RWPE2 (cell line): ENCODE measurements at regions not wholly inside any gene's neighbourhood (a gene's known extent, or its start where the extent isn't known, plus 50 kb on each side); places are given as distances from the start of the nearest gene placed in this dataset.

Source experiments
- ATAC-seq: fragments of 200-7000 bp; cut with Tn5 transposase; 3 replicates; pipeline ENCODE4 v1.9.1; 2021; ENCODE audit warnings: low read depth
- DNase-seq: peaks from one replicate; pipeline ENCODE4 v3.0.0-alpha.2; 2020; ENCODE audit warnings: low spot score
- H3K27ac ChIP-seq: fragments of 450-650 bp; 2 replicates; pipeline ENCODE4 v1.5.1; 2017; ENCODE audit warnings: mild to moderate bottlenecking; ENCODE audit not compliant: poor library complexity, severe bottlenecking
- H3K27me3 ChIP-seq: fragments of 250-450 bp; sonication (Bioruptor Pico); 2 replicates; pipeline ENCODE4 v1.5.1; 2021; ENCODE audit warnings: mild to moderate bottlenecking, moderate library complexity; ENCODE audit not compliant: insufficient read depth, poor library complexity, severe bottlenecking
- H3K36me3 ChIP-seq: fragments of 250-450 bp; sonication (Bioruptor Pico); 2 replicates; pipeline ENCODE4 v1.5.1; 2020; ENCODE audit warnings: low read depth, mild to moderate bottlenecking, moderate library complexity
- H3K4me1 ChIP-seq: fragments of 250-450 bp; sonication (Bioruptor Pico); 2 replicates; pipeline ENCODE4 v1.5.1; 2021; ENCODE audit warnings: mild to moderate bottlenecking, moderate library complexity; ENCODE audit not compliant: insufficient read depth, poor library complexity, severe bottlenecking
- H3K4me3 ChIP-seq: fragments of 250-450 bp; sonication (Bioruptor Pico); 2 replicates; pipeline ENCODE4 v1.5.1; 2021; ENCODE audit warnings: mild to moderate bottlenecking, moderate library complexity; ENCODE audit not compliant: severe bottlenecking
- H3K9me3 ChIP-seq: fragments of 250-450 bp; sonication (Bioruptor Pico); 2 replicates; pipeline ENCODE4 v1.5.1; 2021; ENCODE audit warnings: mild to moderate bottlenecking, moderate library complexity; ENCODE audit not compliant: severe bottlenecking
- CTCF ChIP-seq: fragments of 450-650 bp; IDR thresholded peaks from one replicate; pipeline ENCODE4 v1.5.1; 2017; ENCODE audit warnings: mild to moderate bottlenecking, moderate library complexity; ENCODE audit not compliant: poor library complexity, severe bottlenecking

- Histone ChIP-seq H3K27ac (no peak overlapping the region), H3K9me3 (no peaks in the 10 kb centered on the region), H3K4me1 (no peaks in the 10 kb centered on the region), H3K27me3 (peaks cover 4% of the 10 kb centered on the region), H3K36me3 (no peaks in the 10 kb centered on the region), H3K4me3 (no peak overlapping the region)
- no peak for DNase-seq
- no peak for ATAC-seq
- no peak for TF ChIP-seq CTCF
Observed at GRCh38 chr3:67781871-67782270, 127.5 kb upstream of the SUCLG2 start.

GRCh38 chr3:67781218-67781617 lies 126.8 kb upstream of the SUCLG2 start:
- H3K4me1 ChIP-seq = no peaks in the 10 kb centered on the region
- H3K9me3 ChIP-seq = no peaks in the 10 kb centered on the region
- ATAC-seq (no peak), DNase-seq (no peak)
- TF ChIP-seq CTCF = no peak
- H3K4me3 ChIP-seq = no peak overlapping the region
- peaks cover 4% of the 10 kb centered on the region for H3K27me3 ChIP-seq
- no peaks in the 10 kb centered on the region for H3K36me3 ChIP-seq
- H3K27ac ChIP-seq = no peak overlapping the region

- ATAC-seq (no peak), DNase-seq (no peak)
- TF ChIP-seq CTCF = no peak
- Histone ChIP-seq H3K36me3 (no peaks in the 10 kb centered on the region), H3K27ac (no peak overlapping the region), H3K27me3 (no peaks in the 10 kb centered on the region), H3K4me3 (no peak overlapping the region), H3K9me3 (no peaks in the 10 kb centered on the region), H3K4me1 (no peaks in the 10 kb centered on the region)
Observed at GRCh38 chr3:67774676-67775075, 120.3 kb upstream of the SUCLG2 start.

- Histone ChIP-seq H3K4me1 (no peaks in the 10 kb centered on the region), H3K36me3 (no peaks in the 10 kb centered on the region), H3K27ac (no peak overlapping the region), H3K9me3 (no peaks in the 10 kb centered on the region), H3K27me3 (no peaks in the 10 kb centered on the region), H3K4me3 (no peak overlapping the region)
- ATAC-seq (no peak), DNase-seq (no peak)
- TF ChIP-seq CTCF = no peak
Observed at GRCh38 chr3:67765575-67765974, 111.2 kb upstream of the SUCLG2 start.

GRCh38 chr3:67745296-67745695 lies 90.9 kb upstream of the SUCLG2 start:
- Histone ChIP-seq H3K4me1 (no peaks in the 10 kb centered on the region), H3K36me3 (no peaks in the 10 kb centered on the region), H3K4me3 (no peak overlapping the region), H3K9me3 (no peaks in the 10 kb centered on the region), H3K27me3 (no peaks in the 10 kb centered on the region), H3K27ac (no peak overlapping the region)
- no peak for TF ChIP-seq CTCF
- ATAC-seq = no peak
- no peak for DNase-seq
